Hepatic stellate cell (primary cell): ENCODE measurements at regions not wholly inside any gene's neighbourhood (a gene's known extent, or its start where the extent isn't known, plus 50 kb on each side); places are given as distances from the start of the nearest gene placed in this dataset.
A peak's percentile ranks its signal among the peaks of the same experiment; 100 is the strongest.

Source experiments
- DNase-seq: peaks from one replicate; pipeline ENCODE4 v3.0.0; 2011; ENCODE audit warnings: low spot score

GRCh38 chr9:129383561-129384490 lies 205.8 kb upstream of the IER5L start:
- peak; percentile 80 for DNase-seq

- peak; percentile 40 for DNase-seq
These were observed 205.0 kb upstream of the IER5L start for GRCh38 chr9:129383019-129383560.

GRCh38 chr9:129382281-129383018 lies 204.4 kb upstream of the IER5L start:
- DNase-seq, result no peak

- no peak for DNase-seq
These were observed 203.5 kb upstream of the IER5L start for GRCh38 chr9:129381481-129381957.

- DNase-seq, result no peak
These were observed 202.9 kb upstream of the IER5L start for GRCh38 chr9:129380961-129381401.

GRCh38 chr9:129379886-129380285 lies 201.8 kb upstream of the IER5L start:
- no peak for DNase-seq

- no peak for DNase-seq
These were observed 201.2 kb upstream of the IER5L start for GRCh38 chr9:129379181-129379836.

- DNase-seq, result no peak
These were observed 200.0 kb upstream of the IER5L start for GRCh38 chr9:129377931-129378661.

GRCh38 chr9:129377181-129377580 lies 199.1 kb upstream of the IER5L start:
- DNase-seq, result no peak

GRCh38 chr9:129375845-129376244 lies 197.8 kb upstream of the IER5L start:
- DNase-seq, result no peak

- DNase-seq, result no peak
These were observed 196.6 kb upstream of the IER5L start for GRCh38 chr9:129374651-129375050.

GRCh38 chr9:129374231-129374630 lies 196.2 kb upstream of the IER5L start:
- no peak for DNase-seq

GRCh38 chr9:129373361-129373760 lies 195.3 kb upstream of the IER5L start:
- DNase-seq, result no peak

- DNase-seq, result no peak
These were observed 192.7 kb upstream of the IER5L start for GRCh38 chr9:129370770-129371169.

GRCh38 chr9:129368444-129368978 lies 190.4 kb upstream of the IER5L start:
- no peak for DNase-seq

GRCh38 chr9:129367287-129367686 lies 189.2 kb upstream of the IER5L start:
- no peak for DNase-seq

- DNase-seq, result no peak
These were observed 187.1 kb upstream of the IER5L start for GRCh38 chr9:129365196-129365595.

- DNase-seq, result no peak
These were observed 185.3 kb upstream of the IER5L start for GRCh38 chr9:129363216-129363873.

GRCh38 chr9:129362287-129363000 lies 184.4 kb upstream of the IER5L start:
- no peak for DNase-seq

GRCh38 chr9:129361196-129361595 lies 183.1 kb upstream of the IER5L start:
- DNase-seq, result no peak
